ENCODE measurements at regions not wholly inside any gene's neighbourhood (a gene's known extent, or its start where the extent isn't known, plus 50 kb on each side); places are given as distances from the start of the nearest gene placed in this dataset.
A peak's percentile ranks its signal among the peaks of the same experiment; 100 is the strongest.

- no peaks in the 10 kb centered on the region for H3F3A ChIP-seq (ENCODE audit: insufficient read depth)
- H3K27ac ChIP-seq, result no peak overlapping the region
- no peaks in the 10 kb centered on the region for H3K9me3 ChIP-seq (ENCODE audit: low read depth)
- 67 to 74% methylated on average over 2 of the region's 2 CpGs for WGBS, 2 experiments (ENCODE audit: low coverage in 1 of 2, low lambda C conversion rate in 2 of 2, missing lambda C conversion rate in 2 of 2)
- H3K4me1 ChIP-seq (ENCODE audit: insufficient read depth), result peaks cover 3% of the 10 kb centered on the region
- H4K20me1 ChIP-seq (ENCODE audit: insufficient read depth), result no peaks in the 10 kb centered on the region
- no peaks in the 10 kb centered on the region for H3K9me2 ChIP-seq (ENCODE audit: insufficient read depth)
- no peaks in the 10 kb centered on the region for H3K36me3 ChIP-seq (ENCODE audit: low read depth)
- H2AFZ ChIP-seq, result no peak overlapping the region
- in situ Hi-C loops (cut with MboI), result no loop called here
- H3K79me2 ChIP-seq (ENCODE audit: insufficient read depth), result peaks cover 53% of the 10 kb centered on the region
- no peaks in the 10 kb centered on the region for H3K27me3 ChIP-seq (replicated peaks; ENCODE audit: insufficient read depth)
- no peak overlapping the region for H3K4me2 ChIP-seq (ENCODE audit: unreplicated experiment)
- no peak for TF ChIP-seq EZH2phosphoT487 (IDR thresholded peaks at IDR 0.05; ENCODE audit: insufficient read depth, low read depth)
- no peak for TF ChIP-seq EZH2 (IDR thresholded peaks at IDR 0.05; ENCODE audit: insufficient read depth, poor library complexity, severe bottlenecking)
- DNase-seq, result no peak
- no peak overlapping the region for H3K4me3 ChIP-seq
- no peak overlapping the region for H3K9ac ChIP-seq
Measured at GRCh38 chr21:16287046-16287445, 557.3 kb downstream of the USP25 start.

DNA sequence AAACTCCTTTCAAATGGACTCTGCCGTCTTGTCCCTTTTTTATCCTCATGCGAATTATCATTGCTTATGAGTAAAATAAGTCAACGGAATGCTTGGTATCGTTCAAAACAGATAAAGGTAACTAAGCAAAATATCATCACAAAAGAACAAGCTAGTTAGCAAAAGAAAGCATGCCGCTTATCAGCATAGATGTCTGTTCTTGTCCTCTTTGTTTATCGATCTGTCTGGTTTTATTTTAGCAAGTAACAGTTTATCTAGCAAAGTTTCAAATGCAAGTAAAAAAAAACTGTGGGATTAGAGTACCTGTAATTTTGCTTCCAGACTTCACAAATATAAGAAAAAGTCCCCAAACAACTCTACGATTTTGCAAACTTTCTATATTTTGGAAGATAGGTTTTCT, 561.5 kb downstream of the USP25 start:
- TF ChIP-seq EZH2phosphoT487 (IDR thresholded peaks at IDR 0.05; ENCODE audit: insufficient read depth, low read depth) (no peak), EZH2 (IDR thresholded peaks at IDR 0.05; ENCODE audit: insufficient read depth, poor library complexity, severe bottlenecking) (no peak)
- no peaks in the 10 kb centered on the region for H4K20me1 ChIP-seq (ENCODE audit: insufficient read depth)
- no peak for DNase-seq
- H3K9ac ChIP-seq, result no peak overlapping the region
- H3K79me2 ChIP-seq (ENCODE audit: insufficient read depth), result peaks cover 18% of the 10 kb centered on the region; the same call in 1 of the 2 replicates
- H3K4me3 ChIP-seq, result no peak overlapping the region
- in situ Hi-C loops (cut with MboI), result no loop called here
- no peak overlapping the region for H3K27ac ChIP-seq
- no peaks in the 10 kb centered on the region for H3K4me1 ChIP-seq (ENCODE audit: insufficient read depth)
- no peaks in the 10 kb centered on the region for H3K9me3 ChIP-seq (ENCODE audit: low read depth)
- WGBS, 2 experiments (ENCODE audit: low coverage in 1 of 2, low lambda C conversion rate in 2 of 2, missing lambda C conversion rate in 2 of 2), result 95 to 98% methylated on average over 7 of the region's 7 CpGs
- no peaks in the 10 kb centered on the region for H3K36me3 ChIP-seq (ENCODE audit: low read depth)
- no peaks in the 10 kb centered on the region for H3F3A ChIP-seq (ENCODE audit: insufficient read depth)
- no peak overlapping the region for H3K4me2 ChIP-seq (ENCODE audit: unreplicated experiment)
- no peak overlapping the region for H2AFZ ChIP-seq
- H3K27me3 ChIP-seq (replicated peaks; ENCODE audit: insufficient read depth), result no peaks in the 10 kb centered on the region
- no peaks in the 10 kb centered on the region for H3K9me2 ChIP-seq (ENCODE audit: insufficient read depth)

GRCh38 chr21:16294128-16294527, 564.3 kb downstream of the USP25 start:
- Histone ChIP-seq H3K4me3 (no peak overlapping the region), H3K79me2 (ENCODE audit: insufficient read depth) (peaks cover 14% of the 10 kb centered on the region; the same call in 1 of the 2 replicates), H3K27me3 (replicated peaks; ENCODE audit: insufficient read depth) (no peaks in the 10 kb centered on the region), H3K4me1 (ENCODE audit: insufficient read depth) (no peaks in the 10 kb centered on the region), H4K20me1 (ENCODE audit: insufficient read depth) (no peaks in the 10 kb centered on the region), H3K4me2 (ENCODE audit: unreplicated experiment) (no peak overlapping the region), H3K36me3 (ENCODE audit: low read depth) (no peaks in the 10 kb centered on the region), H3K27ac (no peak overlapping the region), H3K9me2 (ENCODE audit: insufficient read depth) (no peaks in the 10 kb centered on the region), H3F3A (ENCODE audit: insufficient read depth) (no peaks in the 10 kb centered on the region), H2AFZ (no peak overlapping the region), H3K9ac (no peak overlapping the region), H3K9me3 (ENCODE audit: low read depth) (no peaks in the 10 kb centered on the region)
- no peak for DNase-seq
- no peak for TF ChIP-seq EZH2phosphoT487 (IDR thresholded peaks at IDR 0.05; ENCODE audit: insufficient read depth, low read depth)
- TF ChIP-seq EZH2 (IDR thresholded peaks at IDR 0.05; ENCODE audit: insufficient read depth, poor library complexity, severe bottlenecking), result no peak
- 81 to 88% methylated on average over 5 of the region's 5 CpGs for WGBS, 2 experiments (ENCODE audit: low coverage in 1 of 2, low lambda C conversion rate in 2 of 2, missing lambda C conversion rate in 2 of 2)
- in situ Hi-C loops (cut with MboI), result no loop called here

DNA sequence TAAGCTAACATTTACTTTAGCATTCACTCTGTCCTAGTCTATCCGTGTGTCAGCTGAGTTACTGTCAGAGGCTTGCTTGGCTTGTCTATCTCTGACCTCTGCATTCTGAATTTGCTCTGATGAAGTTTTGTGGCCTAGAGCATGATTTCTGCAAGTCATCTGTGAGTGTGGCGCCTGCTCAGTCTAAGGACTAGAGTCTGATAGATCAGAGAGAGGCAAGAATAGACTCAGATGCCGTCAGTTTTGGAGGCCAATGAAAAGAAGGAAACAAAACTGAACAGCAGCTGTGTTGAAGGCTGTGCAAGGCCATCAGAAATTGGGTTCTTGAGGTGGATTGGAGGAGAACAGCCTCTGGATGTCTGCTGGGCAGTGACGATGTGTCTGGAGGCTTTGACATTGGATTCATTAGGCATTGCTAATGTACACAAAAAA, 573.1 kb downstream of the USP25 start:
- Histone ChIP-seq H3K27me3 (replicated peaks; ENCODE audit: insufficient read depth) (no peaks in the 10 kb centered on the region), H3K79me2 (ENCODE audit: insufficient read depth) (peaks cover 42% of the 10 kb centered on the region), H3K9me2 (ENCODE audit: insufficient read depth) (no peaks in the 10 kb centered on the region), H4K20me1 (ENCODE audit: insufficient read depth) (no peaks in the 10 kb centered on the region), H3K36me3 (ENCODE audit: low read depth) (no peaks in the 10 kb centered on the region), H3K9me3 (ENCODE audit: low read depth) (no peaks in the 10 kb centered on the region), H3K4me2 (ENCODE audit: unreplicated experiment) (peak overlapping the region; percentile 55), H3K27ac (peak overlapping the region; percentile 69), H3F3A (ENCODE audit: insufficient read depth) (0 out of 2 replicates have a peak, but pooled peaks cover 3% of the 10 kb centered on the region), H3K4me3 (peak overlapping the region; percentile 32; the same call in 1 of the 2 replicates), H3K4me1 (ENCODE audit: insufficient read depth) (peaks cover 27% of the 10 kb centered on the region), H3K9ac (peak overlapping the region; percentile 38), H2AFZ (peak overlapping the region; percentile 70)
- 21% methylated on average over 4 of the region's 4 CpGs for WGBS, 2 experiments (ENCODE audit: low coverage in 1 of 2, low lambda C conversion rate in 2 of 2, missing lambda C conversion rate in 2 of 2)
- in situ Hi-C loops (cut with MboI), result loop anchor here (10.0 kb wide), 1 partner anchor 108 kb away; no protein-coding TSS in a partner anchor
- DNase-seq, result peak; percentile 72
- TF ChIP-seq EZH2phosphoT487 (IDR thresholded peaks at IDR 0.05; ENCODE audit: insufficient read depth, low read depth) (no peak), EZH2 (IDR thresholded peaks at IDR 0.05; ENCODE audit: insufficient read depth, poor library complexity, severe bottlenecking) (no peak)

All from GM23248 (cell line).